ENCODE measurements at regions not wholly inside any gene's neighbourhood (a gene's known extent, or its start where the extent isn't known, plus 50 kb on each side); places are given as distances from the start of the nearest gene placed in this dataset.

DNA sequence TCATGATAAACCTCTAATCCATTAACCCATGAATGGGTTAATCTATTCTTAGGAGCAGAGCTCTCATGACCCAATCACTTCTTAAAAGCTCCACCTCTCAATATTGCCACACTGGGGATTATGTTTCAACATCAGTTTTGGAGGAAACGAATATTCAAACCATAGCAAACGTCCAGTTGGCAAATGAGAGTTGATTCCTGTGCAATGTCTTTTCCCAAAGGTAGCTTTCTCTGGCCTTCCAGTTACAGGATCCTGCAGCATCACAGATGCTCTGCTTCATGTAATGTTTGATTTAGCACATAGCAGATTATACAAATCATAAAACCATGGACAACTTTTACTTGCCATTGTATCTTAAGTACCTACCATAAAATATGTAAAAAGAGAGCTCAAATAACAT lies 481.0 kb downstream of the TNS1 start:
- DNase-seq (ENCODE audit: low spot score): no peak

- no peak for DNase-seq (ENCODE audit: low spot score)
Measured at GRCh38 chr2:217520356-217521010, 482.3 kb downstream of the TNS1 start.

- DNase-seq (ENCODE audit: low spot score): no peak
Measured at GRCh38 chr2:217517402-217517801, 485.4 kb downstream of the TNS1 start.

DNA sequence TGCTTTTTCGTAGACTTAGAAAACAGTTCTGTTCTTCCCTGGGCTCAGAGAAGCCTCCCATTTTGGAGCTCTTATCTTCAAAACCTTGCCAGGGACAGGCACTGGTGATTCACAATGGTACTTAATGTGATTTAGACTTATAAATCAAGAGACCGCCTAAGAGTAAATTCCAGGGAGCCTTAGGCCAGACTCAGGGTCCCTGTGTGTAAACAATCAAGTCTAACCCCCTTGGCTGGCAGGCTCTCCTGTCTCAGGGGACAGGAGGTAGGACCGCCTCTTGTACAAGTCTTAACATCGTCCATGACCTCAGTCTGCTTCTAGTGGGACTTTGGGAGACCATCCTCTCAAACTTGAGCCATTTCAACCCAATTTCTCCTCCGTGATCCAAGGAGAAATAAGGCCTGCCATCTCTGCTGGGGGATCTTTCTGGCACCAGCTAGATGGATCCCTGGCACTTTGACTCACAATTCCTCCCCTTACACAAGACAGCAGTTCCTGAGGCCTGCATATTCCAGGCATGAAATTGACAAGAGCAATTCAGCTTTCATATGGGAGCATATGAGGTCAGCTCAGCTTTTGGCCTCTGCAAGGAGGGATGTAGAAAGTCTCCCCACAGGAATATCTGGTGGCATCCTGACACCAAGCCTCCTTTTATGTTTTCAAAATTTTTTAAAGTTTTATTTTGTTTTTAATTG lies 487.0 kb downstream of the TNS1 start:
- DNase-seq (ENCODE audit: low spot score): no peak

DNA sequence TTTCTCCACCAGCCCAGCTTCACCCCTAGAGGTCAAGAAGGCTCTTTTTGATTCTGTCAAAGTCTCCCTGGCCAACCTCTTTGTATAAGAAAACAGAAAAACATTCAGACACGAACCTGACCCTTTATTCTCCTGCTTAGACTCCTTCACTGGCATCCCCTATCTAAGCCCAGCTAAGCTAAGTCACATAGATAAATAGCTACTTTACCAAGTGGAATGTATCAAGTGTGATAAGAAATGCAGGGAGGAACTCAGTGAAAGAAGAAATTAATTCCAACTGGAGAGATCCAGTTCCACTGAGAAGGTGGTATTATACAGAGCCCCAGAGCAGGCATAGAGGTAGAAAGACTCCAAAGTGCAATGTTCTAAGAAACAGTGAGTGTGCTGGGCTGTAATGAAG lies 489.5 kb downstream of the TNS1 start:
- no peak for DNase-seq (ENCODE audit: low spot score)

DNA sequence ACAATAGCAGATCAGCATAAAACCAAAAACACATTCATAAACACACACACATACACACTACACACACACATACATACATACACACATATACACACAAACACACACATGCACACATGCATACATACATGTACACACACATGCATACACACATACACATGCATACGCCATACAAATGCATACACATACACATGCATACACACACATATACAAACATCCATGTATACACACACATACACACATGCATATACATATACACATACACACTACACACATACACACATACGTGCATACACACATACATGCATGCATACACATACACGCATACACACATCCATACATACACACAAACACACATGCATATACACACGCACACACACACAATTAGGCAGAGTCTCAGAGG lies 490.1 kb downstream of the TNS1 start:
- no peak for DNase-seq (ENCODE audit: low spot score)

DNA sequence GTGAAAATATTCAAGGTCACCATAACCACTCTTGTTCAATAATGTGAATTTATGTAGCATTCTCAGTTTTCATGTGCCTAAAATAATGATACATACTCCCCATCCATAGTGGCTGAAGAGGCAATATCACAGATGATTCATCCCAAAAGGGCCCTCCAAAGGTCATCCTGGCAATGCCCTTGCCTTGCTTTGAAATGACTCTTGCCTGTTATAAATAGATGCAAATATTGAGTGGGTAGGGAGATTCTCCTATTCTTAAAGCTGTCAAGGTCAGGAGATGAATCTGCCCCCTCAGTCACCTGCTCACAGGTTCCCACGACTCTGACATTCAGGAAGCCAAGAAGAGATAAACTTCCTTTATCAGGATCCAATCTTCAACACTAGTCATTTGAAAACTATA lies 490.5 kb downstream of the TNS1 start:
- no peak for DNase-seq (ENCODE audit: low spot score)

GRCh38 chr2:217511850-217512249 lies 490.9 kb downstream of the TNS1 start:
- DNase-seq (ENCODE audit: low spot score): no peak

DNA sequence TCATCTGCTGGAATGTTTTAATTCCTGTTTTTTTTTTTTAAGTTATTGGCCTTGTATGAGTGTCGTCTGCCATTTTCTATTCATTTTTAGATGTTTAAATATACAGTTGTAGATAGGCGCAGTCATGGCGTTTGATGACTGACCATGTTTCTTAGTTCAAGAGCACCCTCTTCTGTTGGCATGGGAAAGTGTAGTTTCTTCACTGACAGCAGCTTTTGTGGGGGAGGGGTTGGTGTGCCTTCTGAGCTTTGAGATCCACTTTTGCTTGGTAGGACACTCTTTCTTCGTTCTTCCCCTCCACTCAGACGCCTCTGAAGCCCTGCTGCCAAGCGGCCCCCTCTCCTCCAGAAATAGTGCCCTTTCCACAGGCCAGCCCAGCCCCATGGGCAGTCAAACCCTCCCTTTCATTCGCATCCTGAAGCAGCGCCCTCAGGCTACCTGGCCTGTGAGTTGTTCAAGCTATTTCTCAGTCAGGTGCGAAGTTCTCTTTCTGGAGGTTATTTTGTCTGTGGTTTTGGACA lies 492.0 kb downstream of the TNS1 start:
- peak; percentile 75 for DNase-seq (ENCODE audit: low spot score)

DNA sequence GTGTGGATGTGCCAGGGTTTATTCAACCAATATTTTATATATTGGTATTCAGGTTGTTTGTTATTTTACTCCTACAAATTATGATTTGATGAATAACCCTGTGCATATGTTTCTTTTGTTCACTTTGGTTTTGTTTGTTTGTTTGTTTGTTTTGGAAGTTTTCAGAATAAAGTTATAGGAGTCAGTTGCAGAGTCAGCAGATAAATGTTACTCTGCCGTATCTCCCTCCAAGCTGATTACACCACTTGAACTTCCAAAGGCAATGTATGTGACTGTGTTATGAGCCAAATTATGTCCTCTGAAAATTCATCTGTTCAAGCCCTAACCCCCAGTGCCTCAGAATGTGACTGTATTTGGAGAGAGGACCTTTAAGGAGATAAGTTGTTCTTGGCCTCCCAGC lies 497.5 kb downstream of the TNS1 start:
- DNase-seq (ENCODE audit: low spot score): no peak

- DNase-seq (ENCODE audit: low spot score): no peak
Measured at GRCh38 chr2:217501887-217502286, 500.9 kb downstream of the TNS1 start.

GRCh38 chr2:217497843-217498377 lies 504.9 kb downstream of the TNS1 start:
- no peak for DNase-seq (ENCODE audit: low spot score)

DNA sequence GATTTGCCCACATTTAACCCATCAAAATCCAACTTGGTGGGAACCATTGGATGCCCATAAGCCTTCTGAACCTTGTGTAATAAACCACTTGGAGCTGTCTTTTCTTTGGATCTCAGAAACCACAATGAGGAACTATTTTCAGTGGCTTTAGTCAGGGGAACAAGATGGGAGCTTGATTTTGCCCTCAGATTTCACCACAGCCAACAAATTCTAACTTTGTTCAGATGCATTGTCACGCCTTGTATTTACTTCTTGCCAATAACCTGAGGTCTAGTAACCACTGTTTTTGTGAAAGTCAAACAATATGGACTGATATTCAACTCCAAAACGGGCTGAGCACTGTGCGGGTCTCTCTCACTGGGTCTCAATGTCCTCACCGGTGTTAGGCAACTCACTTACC lies 508.2 kb downstream of the TNS1 start:
- no peak for DNase-seq (ENCODE audit: low spot score)

- DNase-seq (ENCODE audit: low spot score): no peak
Measured at GRCh38 chr2:217491271-217491670, 511.5 kb downstream of the TNS1 start.

DNA sequence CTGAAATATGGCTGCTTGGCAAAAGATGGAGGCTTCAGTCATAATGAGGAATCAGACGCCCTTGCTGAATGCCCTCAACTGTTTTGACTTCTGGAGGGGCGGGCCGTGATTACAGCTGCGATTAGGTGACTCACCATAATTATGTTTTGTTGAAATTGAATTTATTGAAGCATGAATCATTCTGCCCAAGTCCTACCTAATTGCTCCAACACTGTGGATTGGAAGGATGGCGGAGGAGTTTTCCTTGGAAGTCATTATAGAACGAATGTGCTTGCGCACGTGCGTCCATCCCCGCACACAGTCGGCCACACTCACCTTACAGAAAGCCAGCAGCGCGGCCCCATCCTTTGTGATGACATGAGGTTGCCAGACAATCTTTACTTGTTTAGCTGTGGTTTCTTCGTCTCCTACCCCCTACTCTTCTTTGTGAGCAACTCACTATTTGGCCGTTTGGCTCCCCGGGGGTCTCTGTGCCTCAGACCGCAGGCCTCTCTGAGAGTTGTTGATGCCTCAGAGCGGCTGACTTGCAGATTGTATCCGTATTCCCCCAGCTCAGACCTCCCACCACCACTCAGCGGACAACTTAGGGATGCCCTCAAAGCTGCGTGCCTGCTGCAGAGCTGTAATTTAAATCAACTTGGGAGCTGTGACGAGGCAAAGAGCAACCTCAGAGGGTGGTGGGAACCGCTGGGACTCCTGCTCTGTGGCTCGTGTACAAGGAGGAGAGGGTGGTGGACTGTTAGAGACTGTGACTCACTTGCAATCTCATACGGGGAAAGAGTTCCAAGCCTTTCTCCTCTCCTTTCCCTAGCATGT lies 513.4 kb downstream of the TNS1 start:
- peak; percentile 35 for DNase-seq (ENCODE audit: low spot score)

DNA sequence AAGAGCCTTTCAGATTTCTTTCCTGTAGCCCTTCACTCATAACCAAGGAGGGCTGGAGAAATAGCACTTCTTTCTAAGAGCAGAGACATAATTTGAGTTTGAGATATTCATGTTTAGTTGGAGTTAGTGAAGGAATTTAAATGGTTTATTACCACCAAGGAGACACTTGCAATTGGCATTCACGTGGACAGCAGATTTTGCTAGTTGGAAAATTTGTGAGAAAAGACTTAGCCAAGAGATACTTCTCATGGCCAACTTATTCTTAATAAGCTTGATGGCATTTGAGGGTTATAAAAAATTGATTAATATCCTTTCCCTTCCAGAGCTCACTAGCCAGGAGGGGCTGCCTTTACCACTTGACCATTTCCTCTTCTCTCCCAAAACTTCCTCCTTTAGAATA lies 518.7 kb downstream of the TNS1 start:
- DNase-seq (ENCODE audit: low spot score): no peak

- DNase-seq (ENCODE audit: low spot score): no peak
Measured at GRCh38 chr2:217482056-217482710, 520.6 kb downstream of the TNS1 start.

DNA sequence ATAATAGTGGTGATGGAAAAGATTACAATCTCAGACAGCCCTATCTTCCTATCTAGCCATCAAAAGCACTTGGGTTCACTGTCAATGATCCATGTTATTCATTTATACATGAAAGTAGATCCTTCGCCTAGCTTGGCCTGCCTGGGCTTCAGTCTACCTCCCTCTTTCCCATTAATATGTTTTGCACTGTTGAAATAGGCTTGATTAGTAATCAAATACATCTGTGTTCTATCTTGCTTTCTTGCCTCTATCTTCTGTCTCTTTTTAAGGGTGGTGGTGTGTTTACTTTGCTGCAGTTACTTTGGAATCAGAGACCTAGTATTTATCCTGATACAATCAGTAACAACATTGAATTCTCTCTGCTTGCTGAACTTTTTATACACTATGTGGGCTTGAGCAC lies 521.2 kb downstream of the TNS1 start:
- DNase-seq (ENCODE audit: low spot score): no peak

GRCh38 chr2:217479566-217479965 lies 523.2 kb downstream of the TNS1 start:
- DNase-seq (ENCODE audit: low spot score): no peak

DNA sequence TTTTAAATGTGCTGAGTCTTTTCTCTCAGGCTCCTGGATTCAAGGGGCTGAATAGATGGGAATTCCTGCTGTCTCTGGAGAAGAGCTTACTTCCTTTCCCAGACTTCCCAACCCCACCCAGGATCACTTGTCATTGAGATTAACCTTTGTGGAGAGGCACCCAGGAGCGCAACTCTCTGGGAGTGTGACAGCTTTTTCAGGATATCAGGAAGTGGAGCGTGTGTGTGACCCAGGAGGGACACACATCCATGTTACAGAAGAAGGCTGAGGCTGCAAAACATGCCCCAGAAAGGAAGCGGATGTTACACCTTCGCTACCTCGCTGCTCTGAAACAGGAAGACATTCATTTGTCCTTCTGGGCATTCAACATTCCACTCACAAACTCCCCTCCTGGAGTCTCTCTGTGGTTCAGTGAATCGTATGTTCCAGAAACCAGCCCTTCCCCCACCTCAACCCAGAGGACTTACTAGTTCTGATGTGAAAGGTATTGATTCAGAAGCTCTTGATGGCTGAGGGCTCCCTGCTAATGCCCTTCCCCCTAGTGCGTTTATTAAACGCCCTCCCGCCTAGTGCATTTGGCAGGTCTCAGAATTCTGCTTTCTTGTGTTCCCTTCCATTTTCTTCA lies 523.9 kb downstream of the TNS1 start:
- no peak for DNase-seq (ENCODE audit: low spot score)

- DNase-seq (ENCODE audit: low spot score): no peak
Measured at GRCh38 chr2:217477583-217477982, 525.2 kb downstream of the TNS1 start.

GRCh38 chr2:217475791-217476190 lies 527.0 kb downstream of the TNS1 start:
- no peak for DNase-seq (ENCODE audit: low spot score)

All from putamen (tissue), 1 donor.